Esophagus squamous epithelium (tissue), 4 donors: ENCODE measurements at regions not wholly inside any gene's neighbourhood (a gene's known extent, or its start where the extent isn't known, plus 50 kb on each side); places are given as distances from the start of the nearest gene placed in this dataset.

ENCODE experiments used
- POLR2A ChIP-seq, 4 donors: fragments of 450-650 bp; IDR thresholded peaks; one replicate each; pipeline ENCODE4 v1.6.1; 2017; ENCODE audit warnings: antibody characterized with exemption in 4 of 4, mild to moderate bottlenecking in 4 of 4, moderate library complexity in 3 of 4
- TF ChIP-seq, protein P1 (sequence below), 6 experiments: fragments of 450-650 bp in 4 of 6; fragments of 200-600 bp in 2 of 6; sonication (generic) in 2 of 6; IDR thresholded peaks; one replicate each; pipeline ENCODE4 v1.5.1; 2016 to 2019; ENCODE audit warnings: antibody characterized with exemption in 6 of 6, mild to moderate bottlenecking in 4 of 6, moderate library complexity in 4 of 6

DNA sequence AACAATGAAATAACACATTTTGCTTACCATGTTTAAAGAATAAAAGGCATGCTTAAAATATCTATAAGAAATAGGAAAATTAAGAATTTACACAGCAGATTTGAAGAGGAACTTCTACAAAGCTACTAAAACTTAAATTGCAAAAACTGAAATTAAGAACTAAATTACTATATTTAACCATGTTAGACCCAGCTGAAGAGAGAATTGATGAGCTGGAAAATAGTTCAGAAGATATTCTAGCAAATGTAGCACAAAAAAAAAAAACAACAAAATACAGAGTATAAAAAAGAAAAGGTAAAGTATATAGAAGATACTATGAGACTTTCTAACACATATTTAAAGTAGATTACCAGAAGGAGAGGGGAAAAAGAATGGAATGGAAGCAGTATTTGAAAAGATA, 82.8 kb upstream of the ST6GALNAC5 start:
- TF ChIP-seq, protein P1, sequence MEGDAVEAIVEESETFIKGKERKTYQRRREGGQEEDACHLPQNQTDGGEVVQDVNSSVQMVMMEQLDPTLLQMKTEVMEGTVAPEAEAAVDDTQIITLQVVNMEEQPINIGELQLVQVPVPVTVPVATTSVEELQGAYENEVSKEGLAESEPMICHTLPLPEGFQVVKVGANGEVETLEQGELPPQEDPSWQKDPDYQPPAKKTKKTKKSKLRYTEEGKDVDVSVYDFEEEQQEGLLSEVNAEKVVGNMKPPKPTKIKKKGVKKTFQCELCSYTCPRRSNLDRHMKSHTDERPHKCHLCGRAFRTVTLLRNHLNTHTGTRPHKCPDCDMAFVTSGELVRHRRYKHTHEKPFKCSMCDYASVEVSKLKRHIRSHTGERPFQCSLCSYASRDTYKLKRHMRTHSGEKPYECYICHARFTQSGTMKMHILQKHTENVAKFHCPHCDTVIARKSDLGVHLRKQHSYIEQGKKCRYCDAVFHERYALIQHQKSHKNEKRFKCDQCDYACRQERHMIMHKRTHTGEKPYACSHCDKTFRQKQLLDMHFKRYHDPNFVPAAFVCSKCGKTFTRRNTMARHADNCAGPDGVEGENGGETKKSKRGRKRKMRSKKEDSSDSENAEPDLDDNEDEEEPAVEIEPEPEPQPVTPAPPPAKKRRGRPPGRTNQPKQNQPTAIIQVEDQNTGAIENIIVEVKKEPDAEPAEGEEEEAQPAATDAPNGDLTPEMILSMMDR (IDR thresholded peaks at IDR 0.05): no peak
- no peak for TF ChIP-seq POLR2A (IDR thresholded peaks at IDR 0.05)
